OCI-LY3 (cell line): ENCODE measurements at regions not wholly inside any gene's neighbourhood (a gene's known extent, or its start where the extent isn't known, plus 50 kb on each side); places are given as distances from the start of the nearest gene placed in this dataset.

Experiments
- H2AFZ ChIP-seq: fragments of 200-600, 300-600 bp; shearing (Covaris generic); 2 replicates; pipeline ENCODE4 v1.6.0; 2014; ENCODE audit warnings: antibody characterized with exemption, low read depth, low read length
- H3K27ac ChIP-seq: fragments of 200-600, 300-600 bp; sonication (generic); 2 replicates; pipeline ENCODE4 v1.5.1; 2014; ENCODE audit warnings: mild to moderate bottlenecking, low read length, moderate library complexity, mixed read lengths
- H3K27me3 ChIP-seq: fragments of 200-600, 300-600 bp; sonication (generic); 2 replicates; pipeline ENCODE4 v1.6.1; 2014; ENCODE audit warnings: low read depth, low read length, mixed read lengths
- H3K36me3 ChIP-seq: fragments of 200-600, 300-600 bp; sonication (generic); replicated peaks from 2 replicates; pipeline ENCODE3; 2014; ENCODE audit warnings: low read depth, low read length, mixed read lengths
- H3K4me1 ChIP-seq: fragments of 300-600, 200-600 bp; sonication (generic); 2 replicates; pipeline ENCODE4 v1.6.1; 2014; ENCODE audit warnings: low read length, mixed read lengths
- H3K4me2 ChIP-seq: fragments of 200-600, 300-600 bp; sonication (generic); 2 replicates; pipeline ENCODE4 v1.6.1; 2014; ENCODE audit warnings: low read length, mixed read lengths
- H3K4me3 ChIP-seq: fragments of 300-600, 200-600 bp; sonication (generic); 2 replicates; pipeline ENCODE4 v1.5.1; 2014; ENCODE audit warnings: antibody characterized with exemption, mild to moderate bottlenecking, low read length, moderate library complexity
- H3K79me2 ChIP-seq: fragments of 300-600, 200-600 bp; shearing (Covaris generic); 2 replicates; pipeline ENCODE4 v1.6.1; 2014; ENCODE audit warnings: mild to moderate bottlenecking, low read length, mixed read lengths
- H3K9ac ChIP-seq: fragments of 300-600, 200-600 bp; shearing (Covaris generic); 2 replicates; pipeline ENCODE4 v1.6.0; 2014; ENCODE audit warnings: mild to moderate bottlenecking, low read length, moderate library complexity
- H3K9me3 ChIP-seq: fragments of 200-600, 300-600 bp; shearing (Covaris generic); 2 replicates; pipeline ENCODE4 v1.6.1; 2014; ENCODE audit warnings: low read length, mixed read lengths; ENCODE audit not compliant: insufficient read depth
- H4K20me1 ChIP-seq: fragments of 200-600, 300-600 bp; sonication (generic); 2 replicates; pipeline ENCODE4 v1.6.1; 2016; ENCODE audit warnings: low read length, mixed read lengths; ENCODE audit not compliant: insufficient read depth
- CTCF ChIP-seq: fragments of 200-600, 300-600 bp; sonication (generic); IDR thresholded peaks from 2 replicates; pipeline ENCODE4 v1.5.1; 2014; ENCODE audit warnings: antibody characterized with exemption, low read length, low read depth
- EZH2phosphoT487 ChIP-seq: fragments of 200-600 bp; shearing (Covaris generic); IDR thresholded peaks from 2 replicates; pipeline ENCODE4 v1.6.1; 2018; ENCODE audit warnings: antibody characterized with exemption, mixed run types, low read depth

GRCh38 chr13:22214184-22214583, 543.3 kb downstream of the FGF9 start:
- H4K20me1 ChIP-seq: no peaks in the 10 kb centered on the region
- H2AFZ ChIP-seq: no peak overlapping the region
- H3K9me3 ChIP-seq: no peaks in the 10 kb centered on the region
- no peak overlapping the region for H3K4me3 ChIP-seq
- no peak overlapping the region for H3K9ac ChIP-seq
- H3K4me2 ChIP-seq: no peak overlapping the region
- TF ChIP-seq CTCF (no peak), EZH2phosphoT487 (no peak)
- H3K27me3 ChIP-seq: no peaks in the 10 kb centered on the region
- no peak overlapping the region for H3K27ac ChIP-seq
- H3K4me1 ChIP-seq: no peaks in the 10 kb centered on the region
- H3K36me3 ChIP-seq: no peaks in the 10 kb centered on the region
- H3K79me2 ChIP-seq: no peaks in the 10 kb centered on the region

- no peaks in the 10 kb centered on the region for H3K9me3 ChIP-seq
- H3K79me2 ChIP-seq: no peaks in the 10 kb centered on the region
- no peak overlapping the region for H3K4me2 ChIP-seq
- no peaks in the 10 kb centered on the region for H3K4me1 ChIP-seq
- H3K27ac ChIP-seq: no peak overlapping the region
- no peak overlapping the region for H3K4me3 ChIP-seq
- H3K9ac ChIP-seq: no peak overlapping the region
- no peaks in the 10 kb centered on the region for H3K36me3 ChIP-seq
- no peak overlapping the region for H2AFZ ChIP-seq
- H4K20me1 ChIP-seq: no peaks in the 10 kb centered on the region
- TF ChIP-seq EZH2phosphoT487 (no peak), CTCF (no peak)
- H3K27me3 ChIP-seq: no peaks in the 10 kb centered on the region
These were observed 547.9 kb downstream of the FGF9 start for GRCh38 chr13:22218797-22219196.

GRCh38 chr13:22219709-22220108, 548.8 kb downstream of the FGF9 start:
- H3K9ac ChIP-seq: no peak overlapping the region
- no peak overlapping the region for H3K4me2 ChIP-seq
- H3K79me2 ChIP-seq: no peaks in the 10 kb centered on the region
- no peaks in the 10 kb centered on the region for H4K20me1 ChIP-seq
- no peak overlapping the region for H2AFZ ChIP-seq
- no peaks in the 10 kb centered on the region for H3K27me3 ChIP-seq
- H3K27ac ChIP-seq: no peak overlapping the region
- no peaks in the 10 kb centered on the region for H3K36me3 ChIP-seq
- H3K4me1 ChIP-seq: no peaks in the 10 kb centered on the region
- TF ChIP-seq EZH2phosphoT487: no peak
- TF ChIP-seq CTCF: no peak
- H3K4me3 ChIP-seq: no peak overlapping the region
- no peaks in the 10 kb centered on the region for H3K9me3 ChIP-seq

- Histone ChIP-seq H4K20me1 (no peaks in the 10 kb centered on the region), H3K9ac (no peak overlapping the region), H3K9me3 (no peaks in the 10 kb centered on the region), H3K4me2 (no peak overlapping the region), H3K27ac (no peak overlapping the region), H3K4me1 (no peaks in the 10 kb centered on the region), H3K36me3 (no peaks in the 10 kb centered on the region), H3K27me3 (no peaks in the 10 kb centered on the region), H2AFZ (no peak overlapping the region), H3K4me3 (no peak overlapping the region), H3K79me2 (no peaks in the 10 kb centered on the region)
- no peak for TF ChIP-seq EZH2phosphoT487
- TF ChIP-seq CTCF: no peak
These were observed 549.6 kb downstream of the FGF9 start for GRCh38 chr13:22220151-22221135.
